ENCODE measurements at regions not wholly inside any gene's neighbourhood (a gene's known extent, or its start where the extent isn't known, plus 50 kb on each side); places are given as distances from the start of the nearest gene placed in this dataset.

- Histone ChIP-seq H3K4me2 (ENCODE audit: low read depth, low read length) (no peak overlapping the region), H3K9me3 (ENCODE audit: control insufficient read depth, insufficient read depth, low read length) (0 out of 2 replicates have a peak, but pooled peaks cover 4% of the 10 kb centered on the region), H3K4me3 (ENCODE audit: insufficient read depth, low read depth, low read length) (no peak overlapping the region), H2BK15ac (ENCODE audit: low read depth, low read length) (no peak overlapping the region), H4K91ac (ENCODE audit: insufficient read depth, low read depth, low read length) (no peak overlapping the region), H3K27me3 (ENCODE audit: control insufficient read depth, insufficient read depth, low read length) (no peaks in the 10 kb centered on the region), H2AK9ac (replicated peaks; ENCODE audit: low read depth, low read length, poor library complexity) (no peak overlapping the region), H4K20me1 (ENCODE audit: insufficient read depth, low read length) (no peaks in the 10 kb centered on the region), H3K4me1 (ENCODE audit: control insufficient read depth, insufficient read depth, low read length) (no peaks in the 10 kb centered on the region), H4K5ac (ENCODE audit: low read depth, low read length) (no peak overlapping the region), H3K79me1 (ENCODE audit: low read depth in 1 of 2, low read length in 2 of 2) (no peaks in the 10 kb centered on the region), H2BK120ac (ENCODE audit: low read depth, low read length) (no peak overlapping the region), H3K9me1 (ENCODE audit: insufficient read depth, low read length) (no peaks in the 10 kb centered on the region), H3K14ac (replicated peaks; ENCODE audit: low read depth, low read length) (no peak overlapping the region), H4K8ac (ENCODE audit: low read depth in 2 of 2, low read length in 2 of 2) (no peak overlapping the region), H3K56ac (ENCODE audit: extremely low read depth, insufficient read depth, low read length) (no peak overlapping the region), H3K23ac (ENCODE audit: low read depth, low read length) (no peak overlapping the region), H2BK5ac (ENCODE audit: low read depth, low read length, poor library complexity, severe bottlenecking) (no peak overlapping the region), H2AFZ (replicated peaks; ENCODE audit: low read length, poor library complexity) (no peak overlapping the region), H3K9ac (ENCODE audit: low read depth, low read length) (no peak overlapping the region), H3K27ac (ENCODE audit: insufficient read depth, low read length) (no peak overlapping the region), H3K4ac (ENCODE audit: low read depth, low read length) (no peak overlapping the region), H2AK5ac (ENCODE audit: low read depth, low read length) (no peak overlapping the region), H2BK20ac (ENCODE audit: low read depth, low read length) (no peak overlapping the region), H3K18ac (ENCODE audit: low read depth, low read length) (no peak overlapping the region), H3K36me3 (ENCODE audit: control insufficient read depth, insufficient read depth, low read length) (no peaks in the 10 kb centered on the region)
- DNase-seq = no peak
- ChIA-PET CTCF (no interaction called here), POLR2A (ENCODE audit: unreplicated experiment) (no interaction called here)
- ATAC-seq (ENCODE audit: low read depth) = no peak
- intact Hi-C loops (cut with micrococcal nuclease) = no loop called here
- WGBS, 2 experiments (ENCODE audit: extremely low coverage in 2 of 2, insufficient read length in 1 of 2) = no CpG with 5 or more reads among the region's 5 CpGs
- TF ChIP-seq RCOR1 (IDR thresholded peaks at IDR 0.05; ENCODE audit: insufficient replicate concordance, low read length) (no peak), MAFK (IDR thresholded peaks at IDR 0.05; ENCODE audit: low read depth, low read length) (no peak), RAD21 (IDR thresholded peaks at IDR 0.05; ENCODE audit: low read length) (no peak), ELK1 (IDR thresholded peaks at IDR 0.05; ENCODE audit: borderline replicate concordance, low read depth, low read length) (no peak), POLR2A (IDR thresholded peaks at IDR 0.05; ENCODE audit: low read depth, low read length) (no peak), CTCF (conservative IDR thresholded peaks at IDR 0.05; ENCODE audit: low read depth, low read length) (no peak), NFE2L2 (IDR thresholded peaks at IDR 0.05; ENCODE audit: low read depth, low read length) (no peak), BHLHE40 (IDR thresholded peaks at IDR 0.05; ENCODE audit: low read depth, low read length) (no peak), USF2 (IDR thresholded peaks at IDR 0.05; ENCODE audit: low read depth, low read length) (no peak), FOS (IDR thresholded peaks at IDR 0.05; ENCODE audit: low read depth, low read length) (no peak), MAZ (IDR thresholded peaks at IDR 0.05; ENCODE audit: borderline replicate concordance, low read depth, low read length) (no peak), MXI1 (IDR thresholded peaks at IDR 0.05; ENCODE audit: borderline replicate concordance, low read depth, low read length) (no peak)
- BruUV-seq (replicated peaks) = no TSS peak
- in situ Hi-C loops (cut with MboI; ENCODE audit: low sequenced_read_pairs) = no loop called here
- dilution Hi-C loops (cut with HindIII; ENCODE audit: low sequenced_read_pairs, unreplicated experiment) = no loop called here
Measured at GRCh38 chr9:84436386-84437109, 96.0 kb upstream of the SLC28A3 start.

Data from IMR-90 (cell line).